NCI-H2107 treated with DMSO at 0.1 percent for 48 hours (cell line): ENCODE measurements at regions not wholly inside any gene's neighbourhood (a gene's known extent, or its start where the extent isn't known, plus 50 kb on each side); places are given as distances from the start of the nearest gene placed in this dataset.
"Not testable (repeated sequence)": the region's sequence is repeated elsewhere in the genome, so short reads cannot be mapped to it uniquely, and the experiment has no call there.

Experiments used
- DNase-seq: peaks from one replicate; lab custom pipeline; 2025; ENCODE audit not compliant: unreplicated experiment; lab: John Stamatoyannopoulos, UW

DNA sequence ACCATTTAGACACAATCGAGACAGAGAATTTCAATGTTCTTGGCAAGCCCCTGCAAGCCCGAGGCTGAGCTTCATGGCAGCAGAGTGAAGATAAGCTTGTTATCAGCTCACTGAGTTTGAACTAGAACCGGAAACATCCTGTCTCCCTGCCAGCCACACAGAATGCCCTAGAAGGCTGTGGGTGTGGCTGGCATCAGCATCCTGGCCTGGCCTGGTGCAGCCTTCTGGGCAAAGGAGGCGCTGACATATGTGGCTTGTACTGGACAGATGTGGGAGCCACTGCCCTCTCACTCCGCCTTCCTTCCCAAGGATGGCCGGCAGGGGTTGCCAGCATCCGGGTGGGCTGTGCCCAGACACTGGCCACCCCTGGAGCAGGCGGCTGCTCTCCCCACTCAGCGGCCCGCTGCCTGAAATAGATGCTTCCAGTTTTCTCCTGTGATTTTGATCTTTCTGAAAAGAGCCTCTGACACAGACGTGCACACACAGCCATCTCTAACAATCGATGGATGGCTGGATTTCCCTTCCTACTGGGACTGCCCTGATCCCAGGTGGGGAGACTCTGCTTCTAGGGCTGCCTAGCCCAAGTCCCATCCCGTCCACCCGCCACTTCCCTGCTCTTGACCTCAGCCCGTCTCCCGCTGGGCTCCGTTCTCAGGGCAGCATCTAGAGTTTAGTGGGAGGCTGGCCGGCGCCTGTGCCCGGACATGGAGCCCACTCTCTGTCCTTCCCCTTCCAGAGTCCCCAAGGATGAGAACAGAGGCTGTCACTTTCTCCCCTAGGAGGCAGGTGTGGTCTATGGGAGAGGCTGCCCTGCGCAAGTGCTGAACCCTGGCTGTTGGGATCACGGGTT lies 149.7 kb downstream of the CTTN start:
- DNase-seq = peak; percentile 16

DNA sequence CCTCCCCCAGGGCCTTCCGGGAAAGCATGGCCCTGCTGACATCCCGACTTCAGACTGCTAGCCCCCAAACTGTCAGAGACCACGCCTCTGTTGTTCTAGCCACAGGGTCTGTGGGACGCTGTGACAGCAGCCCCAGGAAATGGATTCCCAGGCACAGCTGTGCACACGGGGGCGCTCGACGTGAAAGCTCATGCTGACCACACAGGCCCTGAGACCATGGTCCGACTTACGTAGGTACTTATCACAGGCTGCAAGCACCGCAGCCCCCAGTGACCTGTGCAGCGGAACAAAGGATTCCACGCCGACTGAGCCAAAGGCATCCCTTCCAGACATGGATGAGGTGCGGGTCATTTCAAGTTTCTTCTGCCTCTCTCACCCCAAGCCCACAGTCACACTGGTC lies 150.6 kb downstream of the CTTN start:
- DNase-seq = no peak

DNA sequence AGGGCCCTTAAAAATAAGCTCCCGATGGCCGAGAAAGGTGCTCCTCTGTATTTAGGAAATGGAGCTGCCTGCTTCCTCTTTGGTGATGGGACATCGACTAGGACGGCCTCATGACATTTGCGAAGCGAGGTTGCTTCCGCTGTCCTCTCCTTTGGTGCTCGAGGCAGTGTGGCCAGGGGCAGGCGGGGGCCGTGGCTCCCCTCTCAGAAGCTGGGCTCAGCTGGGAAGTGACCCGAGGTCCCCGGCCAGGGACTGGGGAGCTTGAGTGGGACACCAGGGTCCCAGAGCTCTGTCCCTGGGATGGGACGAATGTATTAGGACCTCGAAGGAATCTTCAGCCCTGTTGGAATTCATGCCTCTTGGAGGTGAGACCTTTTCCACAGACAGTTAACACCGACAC lies 151.1 kb downstream of the CTTN start:
- DNase-seq = no peak

DNA sequence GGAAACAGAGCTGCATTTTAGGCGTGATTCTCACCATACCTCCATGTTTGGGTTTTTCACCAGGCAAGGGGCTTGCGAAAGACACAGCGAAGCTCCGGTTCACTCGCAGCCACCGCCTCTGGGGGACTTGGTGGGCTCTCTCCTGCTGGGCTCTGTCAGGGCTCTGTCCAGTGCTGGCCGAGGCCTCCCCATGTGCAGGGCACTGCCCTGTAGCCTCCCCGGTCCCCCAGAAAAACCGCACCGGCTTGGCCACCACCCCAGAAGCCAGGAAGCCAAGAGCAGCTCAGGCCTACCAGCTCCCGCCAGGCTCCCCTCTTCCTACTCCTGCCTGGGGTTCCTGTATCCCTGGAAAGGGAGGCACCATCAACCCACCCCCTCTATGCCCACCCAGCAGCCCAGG lies 151.5 kb downstream of the CTTN start:
- no peak for DNase-seq

DNA sequence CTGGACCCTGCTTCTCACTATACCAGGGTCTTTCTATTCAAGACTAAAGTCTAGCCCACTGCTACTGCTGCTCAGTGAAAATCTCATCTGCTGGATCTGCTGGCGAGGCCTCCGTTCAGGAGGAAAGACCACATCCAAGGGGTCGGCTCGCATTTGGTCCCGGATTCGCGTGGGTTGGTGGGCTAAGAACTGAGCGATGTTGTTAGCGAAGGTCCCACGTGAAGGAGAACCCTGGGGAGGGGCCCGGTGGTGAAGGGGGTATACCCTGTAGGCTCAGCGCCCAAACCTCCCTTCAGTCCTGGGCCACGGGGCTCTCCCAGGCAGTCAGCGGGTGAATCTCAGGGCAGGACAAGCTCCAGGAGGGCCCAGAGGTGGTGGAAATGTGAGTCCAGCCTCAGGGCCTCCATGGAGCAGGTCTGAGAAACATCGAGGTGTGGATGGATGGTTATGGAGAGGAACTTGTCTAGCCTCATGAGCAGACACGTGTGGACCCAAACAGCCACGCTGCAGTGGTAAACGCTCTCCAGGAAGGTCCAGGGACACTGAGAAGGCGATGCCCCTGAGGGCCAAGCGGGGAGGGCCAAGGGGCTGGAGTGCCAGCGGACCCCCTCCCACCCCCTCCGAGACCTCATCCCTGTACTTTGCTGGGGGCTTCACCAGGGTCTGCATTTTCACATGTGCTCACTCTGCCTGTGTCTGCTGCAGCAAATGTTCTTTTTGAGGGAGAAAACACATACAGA lies 152.3 kb downstream of the CTTN start:
- no peak for DNase-seq

DNA sequence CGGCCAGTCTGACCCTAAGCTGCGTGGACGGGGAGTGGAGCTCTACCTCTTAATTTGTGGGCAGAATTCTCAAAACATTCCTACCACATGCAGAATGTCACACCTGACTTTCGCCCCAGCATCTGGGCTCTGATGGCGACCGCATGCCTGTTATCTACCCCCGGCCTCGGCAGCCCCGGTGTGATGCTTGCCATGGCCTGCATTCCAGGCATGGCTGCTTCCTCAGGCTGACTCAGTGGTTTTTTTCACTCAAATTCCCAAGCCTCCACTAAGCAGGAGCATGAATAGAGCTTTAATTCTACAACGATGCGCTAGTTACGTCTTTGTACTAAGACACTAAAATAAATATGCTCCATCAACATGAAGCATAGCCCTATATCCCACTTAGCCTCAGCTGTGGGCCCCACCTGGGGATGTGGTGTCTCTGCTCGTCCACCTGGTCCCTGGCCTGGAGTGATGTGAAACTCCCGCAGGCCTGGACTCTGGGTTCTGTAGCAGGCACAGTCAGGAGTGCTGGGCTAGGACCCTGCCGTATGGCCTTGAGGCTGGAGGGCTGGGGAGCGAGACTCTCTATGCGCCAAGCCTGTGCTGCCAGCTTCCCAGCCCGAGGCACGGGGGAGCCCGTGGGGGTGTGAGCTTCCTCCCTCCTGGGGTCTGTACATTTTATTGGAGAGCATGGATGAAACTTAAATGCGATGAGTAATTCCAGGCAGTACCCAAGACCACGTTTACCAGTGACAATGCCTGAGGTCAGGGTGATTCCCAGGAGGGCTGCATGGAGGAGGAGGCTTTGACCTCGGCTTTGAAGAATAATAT lies 153.2 kb downstream of the CTTN start:
- no peak for DNase-seq

DNA sequence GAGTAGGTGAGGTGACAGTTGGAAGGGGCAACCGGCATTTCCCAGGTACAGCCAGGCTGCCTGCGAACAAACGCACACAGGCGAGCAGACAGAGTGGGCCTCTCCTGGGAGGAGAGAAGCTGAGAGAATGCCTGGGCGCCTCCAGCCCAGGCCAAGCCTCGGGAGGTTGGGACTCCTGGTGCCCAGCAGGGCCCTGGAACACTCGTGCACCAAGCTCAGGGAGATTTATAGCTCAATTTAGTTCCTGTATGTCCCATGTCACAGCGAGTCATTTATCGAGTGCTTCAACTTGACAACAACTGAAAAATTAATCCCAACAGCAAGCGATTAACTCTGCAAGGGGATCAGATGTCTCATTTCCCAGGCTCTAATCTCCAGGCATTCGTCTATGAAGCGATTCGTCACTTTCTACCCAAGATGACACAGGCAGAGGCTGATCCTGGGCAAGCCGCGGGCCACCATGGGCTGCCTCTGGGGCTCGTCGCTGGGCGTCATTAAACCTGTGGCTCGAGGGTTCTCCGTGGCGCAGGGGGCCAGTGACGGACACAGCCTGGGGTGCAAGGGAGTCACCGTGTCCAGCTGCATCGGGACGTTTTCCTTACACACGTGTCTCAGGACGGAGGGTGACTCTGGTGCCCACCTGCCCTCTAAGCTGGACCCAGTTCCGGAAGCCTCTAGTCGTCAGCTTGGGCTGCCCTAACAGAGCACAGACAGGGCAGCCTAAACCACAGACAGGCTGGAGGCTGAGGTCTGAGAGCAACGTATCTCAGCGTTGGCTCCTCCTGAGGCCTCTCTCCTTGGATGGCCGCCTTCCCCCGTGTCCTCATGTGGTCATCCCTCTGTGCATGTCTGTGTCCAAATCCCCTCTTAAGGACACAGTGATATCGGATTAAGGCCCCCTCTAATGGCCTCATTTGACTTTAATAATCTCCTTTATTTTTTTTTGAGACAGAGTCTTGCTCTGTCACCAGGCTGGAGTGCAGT lies 154.1 kb downstream of the CTTN start:
- DNase-seq = no peak

DNA sequence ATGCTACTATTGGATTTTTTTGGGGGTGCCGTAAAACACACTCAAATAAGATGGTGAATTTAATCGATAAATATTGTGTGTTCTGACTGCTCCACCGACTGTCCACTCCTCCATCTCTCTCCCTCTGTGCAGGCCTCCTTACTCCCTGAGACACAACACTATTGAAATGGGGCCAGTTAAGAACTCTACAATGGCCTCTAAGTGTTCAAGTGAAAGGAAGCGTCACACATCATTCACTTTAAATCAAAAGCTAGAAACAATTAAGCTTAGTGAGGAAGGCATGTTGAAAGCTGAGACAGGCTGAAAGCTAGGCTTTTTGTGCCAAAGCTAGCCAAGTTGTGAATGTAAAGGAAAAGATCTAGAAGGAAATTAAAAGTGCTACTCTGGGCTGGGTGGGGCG lies 156.7 kb downstream of the CTTN start:
- DNase-seq = peak; percentile 70

DNA sequence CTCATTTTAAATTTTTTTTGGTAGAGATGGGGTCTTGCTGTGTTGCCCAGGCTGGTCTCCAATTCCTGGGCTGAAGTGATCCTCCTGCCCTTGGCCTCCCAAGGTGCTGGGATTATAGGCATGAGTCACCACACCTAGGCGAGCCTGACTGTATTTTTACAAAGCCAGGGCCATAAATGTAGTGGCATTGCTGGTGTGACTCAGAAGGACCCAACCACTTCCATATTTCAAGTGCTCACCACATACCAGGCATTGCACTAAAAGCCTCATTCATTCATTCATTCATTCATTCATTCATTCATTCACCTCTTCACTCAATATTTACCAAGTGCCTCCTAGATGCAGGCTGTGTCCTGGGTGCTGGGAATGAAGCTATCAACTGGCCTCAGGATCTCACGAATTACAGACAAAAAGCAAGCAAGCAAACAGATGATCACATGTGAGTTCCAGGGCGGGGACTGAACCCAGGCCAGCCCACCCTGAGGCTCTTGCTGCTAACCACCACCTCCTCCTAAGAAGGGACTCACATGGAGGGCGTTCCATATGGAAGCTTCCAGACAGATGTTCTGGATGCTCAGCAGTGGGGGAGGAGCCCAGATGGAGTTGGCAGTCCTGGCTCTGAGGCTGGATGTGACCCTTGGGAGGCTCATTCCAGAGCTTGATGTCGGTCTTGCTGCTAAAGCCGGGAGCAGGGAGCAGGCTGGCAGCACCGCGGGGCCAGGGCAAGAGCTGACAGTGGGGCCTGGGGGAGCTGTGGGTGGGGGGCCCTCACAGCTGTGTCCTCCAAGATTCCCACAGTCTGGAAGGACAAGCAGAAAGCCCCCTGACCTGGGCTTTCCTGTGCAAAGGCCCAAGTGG lies 158.8 kb downstream of the CTTN start:
- no peak for DNase-seq

DNA sequence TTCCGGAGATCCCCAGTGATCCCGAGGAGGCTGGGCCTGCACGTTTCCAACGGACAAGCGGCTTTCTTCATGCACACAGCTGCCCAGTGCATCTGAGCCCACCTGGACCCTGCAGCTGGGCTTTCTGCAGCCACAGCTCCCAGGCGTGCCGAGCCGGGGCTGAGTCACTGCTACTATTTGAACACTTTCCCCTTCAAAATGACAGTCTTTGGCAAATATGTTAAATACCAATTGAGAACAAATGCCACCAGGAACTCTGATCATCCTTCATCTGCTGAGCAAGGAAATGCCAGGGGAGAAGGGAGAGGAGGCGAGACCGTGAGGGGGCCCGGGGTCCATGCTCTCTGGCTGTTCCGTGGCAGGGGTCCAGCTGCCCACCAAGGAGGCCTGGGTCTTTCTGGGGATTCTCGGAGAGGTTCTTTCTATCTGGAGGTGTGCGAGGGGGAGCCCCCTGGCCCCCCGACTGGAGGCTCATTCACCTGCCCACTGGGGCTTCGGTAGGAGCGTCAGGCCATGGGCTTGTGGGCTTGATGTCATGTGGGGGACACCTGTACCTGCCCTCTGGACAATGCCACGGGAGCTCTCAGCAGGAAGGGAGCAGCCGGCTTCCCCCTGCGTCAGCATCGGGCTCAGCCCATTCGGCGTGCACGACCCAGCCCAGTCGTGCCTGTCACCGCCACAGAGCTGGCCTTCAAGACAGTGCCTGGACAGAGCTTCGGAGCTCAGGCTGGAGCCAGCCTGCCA lies 159.6 kb downstream of the CTTN start:
- DNase-seq = no peak

DNA sequence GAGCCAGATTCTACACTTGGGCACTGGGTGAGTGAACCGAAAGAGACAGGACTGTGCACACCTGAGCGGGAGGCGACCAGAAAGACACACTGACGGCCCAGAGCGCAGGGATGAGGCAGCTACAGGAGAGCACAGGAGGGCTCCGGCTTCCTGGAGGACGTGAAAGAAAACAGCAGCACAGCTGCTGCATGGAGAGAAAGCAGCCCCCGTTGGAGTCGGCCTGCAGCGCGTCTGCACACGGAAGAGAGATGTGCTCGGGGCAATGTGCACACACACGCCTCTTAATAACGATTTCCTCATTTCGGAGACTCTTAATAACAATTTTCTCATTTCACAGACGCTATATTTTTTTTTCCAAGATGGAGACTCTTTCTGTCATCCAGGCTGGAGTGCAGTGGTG lies 160.4 kb downstream of the CTTN start:
- DNase-seq = no peak

DNA sequence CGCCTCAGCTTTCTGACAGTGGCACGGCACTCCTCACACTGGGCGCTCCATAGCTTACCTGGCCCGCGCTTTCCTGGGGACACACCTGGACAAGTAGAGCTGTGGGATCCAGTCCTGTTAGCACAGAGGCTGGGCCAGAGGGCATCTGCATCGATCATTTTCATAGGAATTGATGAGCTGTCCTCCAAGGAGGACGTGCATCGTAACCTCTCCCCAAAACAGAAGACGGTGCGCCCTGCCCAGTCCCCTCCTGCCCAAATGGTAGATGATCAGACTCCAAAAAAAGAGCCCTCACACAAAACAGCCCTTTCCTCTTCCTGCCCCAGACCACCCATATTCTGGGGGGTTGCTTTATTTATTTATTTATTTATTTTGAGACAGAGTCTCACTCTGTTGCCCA lies 161.2 kb downstream of the CTTN start:
- no peak for DNase-seq

DNA sequence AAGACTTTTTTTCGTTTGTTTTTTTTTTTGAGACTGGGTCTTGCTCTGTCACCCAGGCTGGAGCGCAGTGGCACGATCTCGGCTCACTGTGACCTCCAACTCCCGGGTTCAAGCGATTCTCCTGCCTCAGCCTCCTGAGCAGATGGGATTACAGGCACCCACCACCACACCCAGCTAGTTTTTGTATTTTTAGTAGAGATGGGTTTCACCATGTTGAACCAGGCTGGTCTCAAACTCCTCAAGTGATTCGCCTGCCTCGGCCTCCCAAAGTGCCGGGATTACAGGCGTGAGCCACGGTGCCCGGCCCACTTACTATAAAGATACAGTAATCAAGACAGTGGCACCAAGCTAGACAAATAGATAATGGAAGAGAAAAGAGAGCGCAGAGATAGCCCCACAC lies 162.3 kb downstream of the CTTN start:
- not testable (repeated sequence) for DNase-seq

DNA sequence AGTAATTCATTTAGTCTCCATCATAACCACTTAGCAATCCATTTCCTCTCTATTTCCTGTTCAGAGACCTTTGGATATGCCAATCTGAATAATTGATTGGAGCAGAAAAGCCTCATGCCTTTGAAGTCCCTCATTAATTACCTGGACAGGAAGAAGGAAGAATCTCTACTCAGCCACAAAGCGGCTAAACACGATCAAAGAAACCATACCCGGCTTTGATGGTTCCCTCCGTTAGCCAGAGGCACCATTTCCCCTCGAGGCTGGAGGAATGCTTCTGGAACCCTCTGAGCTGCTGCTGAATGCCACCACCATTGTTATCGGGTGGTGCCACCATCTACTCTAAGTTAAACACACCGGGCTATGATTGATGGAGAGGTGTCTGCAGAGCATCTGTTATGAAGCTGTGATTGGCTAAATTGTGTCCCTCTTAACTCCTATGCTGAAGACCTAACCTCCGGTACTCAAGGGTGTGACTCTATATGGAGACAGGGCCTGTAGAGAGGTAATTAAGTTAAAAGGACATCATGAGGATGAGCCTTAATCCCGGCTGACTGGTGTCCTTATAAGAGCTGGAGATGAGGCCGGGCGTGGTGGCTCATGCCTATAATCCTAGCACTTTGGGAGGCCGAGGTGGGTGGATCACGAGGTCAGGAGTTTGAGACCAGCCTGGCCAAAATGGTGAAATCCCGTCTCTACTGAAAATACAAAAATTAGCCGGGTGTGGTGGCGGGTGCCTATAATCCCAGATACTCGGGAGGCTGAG lies 168.6 kb downstream of the CTTN start:
- no peak for DNase-seq

DNA sequence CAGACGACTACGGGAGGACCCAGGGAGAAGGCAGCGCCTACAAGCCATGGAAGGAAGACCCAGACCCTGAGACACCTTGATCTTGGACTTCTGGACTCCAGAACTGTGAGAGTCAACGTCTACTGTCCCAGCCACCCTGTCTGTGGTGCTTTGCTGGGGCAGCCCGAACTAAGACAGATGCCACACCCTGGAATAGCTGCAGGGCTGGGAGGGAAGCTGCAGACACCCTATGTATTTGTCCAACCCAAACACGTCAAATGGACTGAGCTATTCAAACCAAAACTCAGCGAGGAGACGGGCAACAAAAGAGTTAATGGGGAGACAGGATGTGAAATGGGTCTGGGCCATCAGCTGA lies 169.3 kb downstream of the CTTN start:
- DNase-seq = no peak

DNA sequence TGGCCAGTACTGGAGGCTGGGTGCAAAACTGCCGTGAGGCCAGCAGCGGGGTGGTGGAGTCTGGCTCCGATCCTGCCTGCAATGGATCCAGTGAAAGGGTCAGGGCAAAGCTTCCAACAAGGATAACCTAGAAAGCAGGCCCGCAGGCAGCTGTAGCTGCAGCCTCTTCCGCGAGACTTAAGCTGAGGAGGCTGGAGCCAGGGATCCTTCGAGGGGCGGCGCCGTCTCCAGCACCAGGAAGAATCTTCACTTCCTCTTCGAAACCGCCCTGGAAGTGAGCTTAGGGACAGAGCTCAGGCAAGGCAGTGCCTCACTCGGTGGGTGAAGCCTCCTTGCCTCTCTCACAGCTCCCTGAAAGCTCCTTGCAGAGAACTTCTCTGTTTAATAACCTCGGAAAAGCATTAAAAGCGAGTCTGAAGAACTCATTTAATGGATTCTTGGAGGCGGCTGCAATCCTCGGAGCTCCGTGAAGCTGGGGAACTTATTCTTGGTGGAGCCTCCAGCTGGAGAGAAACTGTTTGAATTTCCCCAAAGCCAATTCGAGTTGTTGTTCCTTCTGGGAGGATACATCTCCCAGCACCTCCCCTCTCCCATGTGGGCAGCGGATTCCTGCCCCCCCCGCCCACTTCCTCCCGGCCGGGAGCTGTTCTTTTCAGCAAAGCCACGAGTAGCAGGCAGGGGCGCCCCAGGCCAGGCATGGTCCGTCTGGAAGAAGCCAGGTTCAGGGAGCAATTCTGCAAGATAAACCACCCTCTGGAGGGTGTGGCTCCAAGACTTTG lies 169.9 kb downstream of the CTTN start:
- DNase-seq = no peak

DNA sequence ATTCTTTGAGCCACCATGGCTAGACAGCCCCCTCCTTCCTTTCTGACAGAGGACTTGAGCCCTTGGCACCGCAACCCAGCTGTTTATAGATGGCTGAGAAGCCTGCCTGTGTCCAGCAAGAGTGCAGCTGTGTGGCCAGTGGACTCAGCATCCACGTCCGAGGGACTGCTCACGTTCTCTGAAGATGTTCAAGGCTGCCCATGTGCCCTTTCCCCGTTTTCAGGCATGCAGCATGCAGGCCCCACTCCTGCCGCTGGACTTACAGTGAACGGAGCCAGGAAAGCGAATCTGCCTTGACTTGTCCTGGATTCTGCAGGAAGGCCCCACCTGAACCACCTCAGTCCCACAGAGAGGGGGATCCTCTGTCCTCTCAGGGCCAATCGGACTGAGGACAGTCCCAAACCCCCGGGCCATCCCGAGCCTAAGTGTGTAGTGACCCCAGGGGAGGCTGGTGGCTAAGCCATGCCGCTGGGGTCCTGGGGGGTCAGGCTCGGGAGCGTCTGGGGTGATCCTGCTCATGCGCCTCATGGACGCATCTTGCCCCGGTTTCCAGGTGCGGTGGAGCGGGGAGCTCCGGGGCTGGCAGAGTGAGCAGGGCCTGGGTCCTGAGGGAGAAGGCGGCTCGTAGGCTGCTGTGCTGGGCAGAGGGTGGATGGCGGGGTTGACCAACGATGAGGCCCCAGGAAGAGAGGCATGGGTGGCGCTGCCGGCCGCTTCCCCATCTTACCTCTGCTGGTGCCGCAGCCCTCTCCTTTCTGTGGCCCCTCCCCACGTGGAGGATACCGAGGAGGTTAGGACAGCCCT lies 170.7 kb downstream of the CTTN start:
- DNase-seq = no peak
